ENCODE measurements at regions not wholly inside any gene's neighbourhood (a gene's known extent, or its start where the extent isn't known, plus 50 kb on each side); places are given as distances from the start of the nearest gene placed in this dataset.

GRCh38 chr1:14106679-14107313, 406.8 kb downstream of the PRDM2 start:
- TF ChIP-seq CTCF (IDR thresholded peaks at IDR 0.05): no peak
- H3K9ac ChIP-seq: no peak overlapping the region
- H3K4me1 ChIP-seq: no peaks in the 10 kb centered on the region
- no peaks in the 10 kb centered on the region for H3K79me2 ChIP-seq
- no peaks in the 10 kb centered on the region for H3K36me3 ChIP-seq (ENCODE audit: control insufficient read depth, insufficient read depth, low read length)
- no peak overlapping the region for H3K4me2 ChIP-seq (ENCODE audit: low read length)
- H3K27ac ChIP-seq: no peak overlapping the region
- H3K27me3 ChIP-seq (ENCODE audit: control insufficient read depth, insufficient read depth, low read length): no peaks in the 10 kb centered on the region
- no peaks in the 10 kb centered on the region for H3K9me3 ChIP-seq (ENCODE audit: control insufficient read depth, low read length)
- H3K4me3 ChIP-seq (ENCODE audit: low read depth, low read length): no peak overlapping the region
- no peak overlapping the region for H2AFZ ChIP-seq

GRCh38 chr1:14108356-14109275, 408.6 kb downstream of the PRDM2 start:
- no peak for TF ChIP-seq CTCF (IDR thresholded peaks at IDR 0.05)
- Histone ChIP-seq H3K4me2 (ENCODE audit: low read length) (no peak overlapping the region), H3K27me3 (ENCODE audit: control insufficient read depth, insufficient read depth, low read length) (no peaks in the 10 kb centered on the region), H3K79me2 (no peaks in the 10 kb centered on the region), H2AFZ (no peak overlapping the region), H3K9ac (no peak overlapping the region), H3K36me3 (ENCODE audit: control insufficient read depth, insufficient read depth, low read length) (no peaks in the 10 kb centered on the region), H3K27ac (no peak overlapping the region), H3K4me1 (no peaks in the 10 kb centered on the region), H3K4me3 (ENCODE audit: low read depth, low read length) (no peak overlapping the region), H3K9me3 (ENCODE audit: control insufficient read depth, low read length) (no peaks in the 10 kb centered on the region)

- Histone ChIP-seq H3K36me3 (ENCODE audit: control insufficient read depth, insufficient read depth, low read length) (no peaks in the 10 kb centered on the region), H3K4me2 (ENCODE audit: low read length) (no peak overlapping the region), H3K27me3 (ENCODE audit: control insufficient read depth, insufficient read depth, low read length) (no peaks in the 10 kb centered on the region), H2AFZ (no peak overlapping the region), H3K27ac (no peak overlapping the region), H3K79me2 (no peaks in the 10 kb centered on the region), H3K9me3 (ENCODE audit: control insufficient read depth, low read length) (no peaks in the 10 kb centered on the region), H3K9ac (no peak overlapping the region), H3K4me1 (no peaks in the 10 kb centered on the region), H3K4me3 (ENCODE audit: low read depth, low read length) (no peak overlapping the region)
- TF ChIP-seq CTCF (IDR thresholded peaks at IDR 0.05): no peak
These were observed 409.3 kb downstream of the PRDM2 start for GRCh38 chr1:14109276-14109635.

- no peak for TF ChIP-seq CTCF (IDR thresholded peaks at IDR 0.05)
- no peak overlapping the region for H3K4me3 ChIP-seq (ENCODE audit: low read depth, low read length)
- H3K9ac ChIP-seq: no peak overlapping the region
- H3K4me2 ChIP-seq (ENCODE audit: low read length): no peak overlapping the region
- H3K27ac ChIP-seq: no peak overlapping the region
- no peaks in the 10 kb centered on the region for H3K79me2 ChIP-seq
- H3K36me3 ChIP-seq (ENCODE audit: control insufficient read depth, insufficient read depth, low read length): no peaks in the 10 kb centered on the region
- H2AFZ ChIP-seq: no peak overlapping the region
- H3K27me3 ChIP-seq (ENCODE audit: control insufficient read depth, insufficient read depth, low read length): no peaks in the 10 kb centered on the region
- H3K4me1 ChIP-seq: no peaks in the 10 kb centered on the region
- no peaks in the 10 kb centered on the region for H3K9me3 ChIP-seq (ENCODE audit: control insufficient read depth, low read length)
These were observed 410.1 kb downstream of the PRDM2 start for GRCh38 chr1:14110040-14110439.

Measured in parathyroid adenoma (tissue), 2 donors.